T-helper 2 cell treated with Interferon-gamma antibody and Interleukin-4, amounts not matched to agents 5 μg/mL and 100 μg/mL, for 36 hours (primary cell): ENCODE measurements at regions not wholly inside any gene's neighbourhood (a gene's known extent, or its start where the extent isn't known, plus 50 kb on each side); places are given as distances from the start of the nearest gene placed in this dataset.

Experiments used
- DNase-seq: peaks from one replicate; pipeline ENCODE4 v3.0.0; 2021; ENCODE audit warnings: low spot score
- H3K27ac Mint-ChIP-seq: one replicate; pipeline ENCODE4 v1.8.0; 2021; ENCODE audit warnings: mild to moderate bottlenecking, mixed read lengths
- H3K27me3 Mint-ChIP-seq: one replicate; pipeline ENCODE4 v1.8.0; 2021; ENCODE audit warnings: low read depth, mixed read lengths
- H3K36me3 Mint-ChIP-seq: one replicate; pipeline ENCODE4 v1.8.0; 2021; ENCODE audit warnings: low read depth, mixed read lengths
- H3K4me1 Mint-ChIP-seq: one replicate; pipeline ENCODE4 v1.8.0; 2021; ENCODE audit warnings: low read depth, mixed read lengths
- H3K4me3 Mint-ChIP-seq: one replicate; pipeline ENCODE4 v1.8.0; 2022; ENCODE audit warnings: mild to moderate bottlenecking, moderate library complexity, mixed read lengths
- H3K9me3 Mint-ChIP-seq: one replicate; pipeline ENCODE4 v1.8.0; 2021; ENCODE audit warnings: mixed read lengths

GRCh38 chr7:25322473-25322872, 94.2 kb upstream of the NPVF start:
- DNase-seq: no peak
- no peak overlapping the region for H3K27ac Mint-ChIP-seq
- peaks cover 7% of the 10 kb centered on the region for H3K27me3 Mint-ChIP-seq
- no peak overlapping the region for H3K4me3 Mint-ChIP-seq
- no peaks in the 10 kb centered on the region for H3K9me3 Mint-ChIP-seq
- peaks cover 1% of the 10 kb centered on the region for H3K4me1 Mint-ChIP-seq
- H3K36me3 Mint-ChIP-seq: no peaks in the 10 kb centered on the region

DNA sequence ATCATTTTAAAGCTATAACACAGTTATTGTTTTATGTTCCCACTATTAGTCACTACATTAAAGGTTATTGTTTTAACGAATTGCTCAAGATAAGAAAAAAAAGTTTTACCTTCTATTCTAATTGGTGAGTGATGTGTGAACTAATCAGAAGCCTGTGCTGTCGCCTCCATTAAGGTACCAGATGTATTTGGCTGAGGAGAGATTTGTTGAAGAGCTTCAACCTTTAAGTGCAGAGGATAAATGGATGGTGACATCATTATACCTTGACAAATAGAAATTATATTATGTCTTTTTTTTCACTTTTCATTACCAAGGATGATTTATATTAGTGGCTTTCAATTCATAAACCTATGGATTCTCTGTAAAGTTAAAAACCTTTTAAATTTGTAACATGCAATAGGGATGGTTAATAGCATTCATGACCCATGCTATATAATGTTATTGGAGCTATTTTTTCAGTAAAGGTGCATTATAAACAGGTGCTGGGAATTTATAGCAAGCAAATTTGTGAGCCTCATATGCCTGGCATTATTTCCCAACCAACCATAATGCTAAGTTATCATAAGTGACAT, 97.0 kb upstream of the NPVF start:
- Mint-ChIP-seq H3K27me3 (peaks cover 4% of the 10 kb centered on the region), H3K4me1 (peaks cover 1% of the 10 kb centered on the region), H3K36me3 (no peaks in the 10 kb centered on the region), H3K9me3 (no peaks in the 10 kb centered on the region), H3K4me3 (no peak overlapping the region), H3K27ac (no peak overlapping the region)
- no peak for DNase-seq

GRCh38 chr7:25326501-25327156, 98.3 kb upstream of the NPVF start:
- DNase-seq: no peak
- H3K27ac Mint-ChIP-seq: no peak overlapping the region
- H3K9me3 Mint-ChIP-seq: no peaks in the 10 kb centered on the region
- no peaks in the 10 kb centered on the region for H3K36me3 Mint-ChIP-seq
- H3K4me1 Mint-ChIP-seq: peaks cover 1% of the 10 kb centered on the region
- H3K27me3 Mint-ChIP-seq: peaks cover 4% of the 10 kb centered on the region
- H3K4me3 Mint-ChIP-seq: no peak overlapping the region

- H3K36me3 Mint-ChIP-seq: no peaks in the 10 kb centered on the region
- DNase-seq: no peak
- H3K9me3 Mint-ChIP-seq: no peaks in the 10 kb centered on the region
- H3K27me3 Mint-ChIP-seq: no peaks in the 10 kb centered on the region
- peaks cover 1% of the 10 kb centered on the region for H3K4me1 Mint-ChIP-seq
- no peak overlapping the region for H3K4me3 Mint-ChIP-seq
- H3K27ac Mint-ChIP-seq: no peak overlapping the region
Observed at GRCh38 chr7:25329815-25330214, 101.5 kb upstream of the NPVF start.

DNA sequence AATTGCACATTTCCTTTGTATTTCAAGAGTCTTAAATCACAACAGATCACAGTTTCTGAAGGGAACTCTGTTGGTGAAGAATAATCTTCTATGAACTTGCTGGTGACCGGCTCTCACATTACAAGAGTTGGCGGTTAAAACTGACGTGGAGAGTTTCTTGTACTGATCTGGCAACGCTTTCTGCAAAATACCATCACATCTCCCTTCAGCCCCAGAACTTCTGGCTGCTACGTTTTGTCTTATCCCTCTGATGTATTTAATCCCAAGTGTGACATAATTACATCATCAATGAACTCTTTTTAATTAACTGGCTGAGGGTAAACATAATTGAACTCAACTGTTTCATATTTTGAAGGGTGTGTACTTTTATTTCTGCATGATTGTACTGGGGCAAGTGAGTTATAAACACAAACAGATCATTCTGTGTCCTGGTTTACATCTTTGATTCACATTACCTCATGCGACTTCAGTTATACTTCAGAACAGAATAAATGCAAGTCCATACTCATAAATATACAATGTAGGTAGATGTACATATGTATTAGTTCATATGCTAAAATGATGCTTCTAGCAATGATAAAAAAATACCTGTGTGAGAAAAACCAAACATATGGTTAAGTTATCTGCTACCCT, 105.1 kb upstream of the NPVF start:
- H3K36me3 Mint-ChIP-seq: no peaks in the 10 kb centered on the region
- peaks cover 2% of the 10 kb centered on the region for H3K27me3 Mint-ChIP-seq
- no peaks in the 10 kb centered on the region for H3K4me1 Mint-ChIP-seq
- no peak overlapping the region for H3K4me3 Mint-ChIP-seq
- H3K9me3 Mint-ChIP-seq: no peaks in the 10 kb centered on the region
- DNase-seq: no peak
- no peak overlapping the region for H3K27ac Mint-ChIP-seq

GRCh38 chr7:25347360-25348066, 119.2 kb upstream of the NPVF start:
- H3K36me3 Mint-ChIP-seq: no peaks in the 10 kb centered on the region
- no peaks in the 10 kb centered on the region for H3K4me1 Mint-ChIP-seq
- no peaks in the 10 kb centered on the region for H3K9me3 Mint-ChIP-seq
- no peaks in the 10 kb centered on the region for H3K27me3 Mint-ChIP-seq
- no peak for DNase-seq
- H3K27ac Mint-ChIP-seq: no peak overlapping the region
- no peak overlapping the region for H3K4me3 Mint-ChIP-seq

- no peaks in the 10 kb centered on the region for H3K4me1 Mint-ChIP-seq
- no peak overlapping the region for H3K27ac Mint-ChIP-seq
- H3K27me3 Mint-ChIP-seq: no peaks in the 10 kb centered on the region
- no peak for DNase-seq
- no peaks in the 10 kb centered on the region for H3K36me3 Mint-ChIP-seq
- H3K9me3 Mint-ChIP-seq: no peaks in the 10 kb centered on the region
- H3K4me3 Mint-ChIP-seq: no peak overlapping the region
Observed at GRCh38 chr7:25348104-25348503, 119.8 kb upstream of the NPVF start.

GRCh38 chr7:25349283-25350017, 121.2 kb upstream of the NPVF start:
- Mint-ChIP-seq H3K9me3 (no peaks in the 10 kb centered on the region), H3K36me3 (no peaks in the 10 kb centered on the region), H3K4me1 (no peaks in the 10 kb centered on the region), H3K27ac (no peak overlapping the region), H3K27me3 (no peaks in the 10 kb centered on the region), H3K4me3 (no peak overlapping the region)
- DNase-seq: no peak

DNA sequence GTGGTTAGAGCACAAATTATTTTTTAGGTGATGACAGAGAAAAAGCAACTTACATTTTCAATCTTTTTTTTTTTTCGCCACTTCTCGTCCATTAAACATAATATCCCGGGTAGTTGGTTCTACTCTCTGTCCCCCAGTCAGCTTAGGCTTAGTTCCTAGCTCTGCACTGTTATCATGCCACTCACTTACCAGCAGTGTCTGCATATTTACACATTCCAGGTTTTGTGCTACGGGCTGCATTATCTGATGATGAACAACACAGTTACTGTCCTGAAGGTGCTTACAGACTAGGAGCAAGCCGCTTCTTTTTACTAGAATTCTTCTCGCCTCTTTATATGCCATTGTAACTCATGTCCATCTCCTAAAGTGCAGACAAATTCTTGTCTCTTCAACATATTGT, 121.8 kb upstream of the NPVF start:
- no peak for DNase-seq
- Mint-ChIP-seq H3K27ac (no peak overlapping the region), H3K9me3 (no peaks in the 10 kb centered on the region), H3K27me3 (no peaks in the 10 kb centered on the region), H3K4me1 (no peaks in the 10 kb centered on the region), H3K36me3 (no peaks in the 10 kb centered on the region), H3K4me3 (no peak overlapping the region)

DNA sequence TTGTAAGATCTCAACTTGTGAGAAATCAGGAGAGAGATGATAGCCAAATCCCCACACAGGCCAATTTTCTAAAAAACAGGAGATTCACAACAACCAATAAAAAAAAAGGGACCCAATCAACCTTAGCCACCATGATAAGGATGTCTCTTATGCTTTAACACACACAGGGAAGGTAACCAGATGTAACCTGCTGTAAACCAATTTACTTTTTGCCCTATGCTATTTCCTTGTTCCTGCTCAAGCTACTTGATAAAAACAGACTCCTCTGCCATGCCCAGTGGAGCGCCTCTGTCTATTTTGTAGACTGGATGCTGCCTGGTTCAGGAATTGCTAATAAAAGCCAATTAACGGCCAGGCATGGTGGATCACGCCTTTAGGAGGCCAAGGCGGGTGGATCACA, 123.5 kb upstream of the NPVF start:
- no peak overlapping the region for H3K27ac Mint-ChIP-seq
- no peak for DNase-seq
- H3K4me1 Mint-ChIP-seq: no peaks in the 10 kb centered on the region
- no peaks in the 10 kb centered on the region for H3K9me3 Mint-ChIP-seq
- no peaks in the 10 kb centered on the region for H3K36me3 Mint-ChIP-seq
- no peaks in the 10 kb centered on the region for H3K27me3 Mint-ChIP-seq
- H3K4me3 Mint-ChIP-seq: no peak overlapping the region

DNA sequence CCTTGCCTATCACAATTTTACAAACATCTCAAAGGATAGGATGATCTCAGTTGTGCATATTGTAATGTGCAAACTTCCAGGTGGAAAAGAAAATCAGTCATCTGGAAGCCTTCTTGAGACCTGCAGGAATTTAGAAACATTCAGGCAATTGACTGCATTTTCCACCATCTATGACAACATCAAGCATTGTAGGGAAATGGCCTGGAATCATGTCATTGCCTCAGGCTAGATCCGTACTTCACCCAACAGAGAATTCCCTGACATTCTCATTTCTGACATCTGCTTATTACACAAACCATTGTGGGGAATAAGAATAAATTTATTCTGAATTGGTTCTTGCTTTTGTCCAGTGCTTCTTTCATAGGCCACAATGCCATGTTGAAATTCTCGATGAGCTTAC, 124.9 kb upstream of the NPVF start:
- no peak overlapping the region for H3K27ac Mint-ChIP-seq
- no peaks in the 10 kb centered on the region for H3K9me3 Mint-ChIP-seq
- no peaks in the 10 kb centered on the region for H3K4me1 Mint-ChIP-seq
- H3K36me3 Mint-ChIP-seq: no peaks in the 10 kb centered on the region
- H3K27me3 Mint-ChIP-seq: no peaks in the 10 kb centered on the region
- no peak overlapping the region for H3K4me3 Mint-ChIP-seq
- DNase-seq: no peak

DNA sequence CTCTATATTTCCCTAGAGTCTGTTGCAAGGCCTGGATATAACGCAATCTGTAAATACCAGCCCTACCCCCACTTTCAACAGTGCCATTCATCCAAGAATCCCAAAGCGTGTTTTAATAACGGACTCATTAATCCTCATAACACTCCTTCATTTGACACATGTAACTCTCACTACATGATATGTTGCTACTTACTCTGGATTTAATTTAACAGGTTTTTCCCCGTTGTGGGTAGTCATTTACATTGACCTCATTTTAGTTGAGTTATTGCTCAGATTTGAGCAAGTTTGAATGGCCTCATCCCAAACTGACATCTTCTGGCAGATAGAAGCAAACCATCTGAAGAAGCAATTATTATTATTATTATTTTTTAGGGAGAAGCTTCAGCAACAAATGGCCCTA, 125.4 kb upstream of the NPVF start:
- no peak for DNase-seq
- H3K4me1 Mint-ChIP-seq: no peaks in the 10 kb centered on the region
- no peak overlapping the region for H3K27ac Mint-ChIP-seq
- H3K27me3 Mint-ChIP-seq: no peaks in the 10 kb centered on the region
- no peak overlapping the region for H3K4me3 Mint-ChIP-seq
- H3K36me3 Mint-ChIP-seq: no peaks in the 10 kb centered on the region
- no peaks in the 10 kb centered on the region for H3K9me3 Mint-ChIP-seq

DNA sequence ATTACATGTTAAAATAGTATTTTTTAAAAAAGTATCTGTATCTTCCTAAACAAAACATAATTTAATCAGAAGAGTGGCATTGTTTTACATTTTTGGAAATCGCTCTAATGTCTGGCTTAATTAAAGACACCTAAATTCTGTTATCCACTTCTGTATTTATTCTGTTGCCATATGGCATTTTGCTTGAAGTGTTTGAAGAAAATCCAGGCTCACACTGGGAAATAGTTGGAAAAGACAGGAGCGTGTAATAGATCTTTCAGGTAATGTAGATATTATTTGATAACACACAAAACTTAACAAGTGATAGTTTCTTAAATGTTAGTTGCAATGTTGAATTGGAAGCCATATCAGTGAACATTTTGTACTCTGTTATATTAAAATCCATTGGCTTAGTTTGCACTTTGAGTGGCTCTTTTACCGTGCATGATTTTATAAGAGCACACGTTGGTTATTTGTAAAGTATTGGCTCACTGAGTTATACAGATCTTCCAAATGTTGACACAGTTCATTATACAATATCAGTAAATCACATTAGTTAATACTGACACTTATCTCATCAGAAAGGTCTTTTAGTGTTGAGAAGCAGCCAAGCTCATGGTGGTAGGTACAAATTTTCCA, 128.4 kb upstream of the NPVF start:
- H3K27ac Mint-ChIP-seq: no peak overlapping the region
- H3K4me3 Mint-ChIP-seq: no peak overlapping the region
- no peaks in the 10 kb centered on the region for H3K27me3 Mint-ChIP-seq
- H3K4me1 Mint-ChIP-seq: no peaks in the 10 kb centered on the region
- no peaks in the 10 kb centered on the region for H3K36me3 Mint-ChIP-seq
- no peak for DNase-seq
- H3K9me3 Mint-ChIP-seq: no peaks in the 10 kb centered on the region
